HepG2 (cell line): ENCODE measurements at regions not wholly inside any gene's neighbourhood (a gene's known extent, or its start where the extent isn't known, plus 50 kb on each side); places are given as distances from the start of the nearest gene placed in this dataset.

ENCODE experiments used
- ATAC-seq: fragments of 200-7000 bp; cut with Tn5 transposase; 3 replicates; pipeline ENCODE4 v1.9.1; 2020; ENCODE audit warnings: mild to moderate bottlenecking, moderate library complexity
- BruUV-seq: library from RNA; stranded (reverse); fragments of 400-500 nt; replicated peaks from 2 replicates; lab custom pipeline; 2021; lab: Mats Ljungman, UMichigan
- CTCF ChIA-PET: fragments of 300-600 bp; formaldehyde crosslinking; extraction: SDS; loops from one replicate; lab custom pipeline; 2021; ENCODE audit warnings: low total read pairs, inconsistent platforms, low intra/inter-chr PET ratio; lab: Yijun Ruan, JAX
- POLR2A ChIA-PET: fragments of 350-600 bp; sonication (Branson Sonifier 250); formaldehyde crosslinking; loops from one replicate; lab custom pipeline; 2020; ENCODE audit warnings: antibody characterized with exemption, inconsistent platforms; lab: Yijun Ruan, JAX
- DNase-seq: peaks from one replicate; pipeline ENCODE4 v3.0.0-alpha.2; 2015; ENCODE audit warnings: low spot score
- FAIRE-seq: peaks from 3 replicates; lab custom pipeline; 2011; peaks lifted over from hg19 to GRCh38; lab: Jason Lieb, UNC
- H2AFZ ChIP-seq: one replicate; pipeline ENCODE4 v1.6.1; 2011; ENCODE audit warnings: low read length, inconsistent platforms
- H3K27ac ChIP-seq: fragments of 300-600 bp; 3 replicates; pipeline ENCODE4 v1.8.0; 2011; ENCODE audit warnings: mixed run types, mild to moderate bottlenecking, mixed read lengths, low read length, inconsistent platforms; ENCODE audit not compliant: insufficient read depth; ENCODE audit errors: extremely low read length
- H3K27me3 ChIP-seq, 2 experiments: fragments of 200-600 bp in 1 of 2; 2 replicates in 1 of 2; 3 replicates in 1 of 2; pipeline versions ENCODE4 v1.6.0 to v1.8.0; 2011; ENCODE audit warnings: low read length in 2 of 2, mild to moderate bottlenecking in 2 of 2, moderate library complexity in 2 of 2, inconsistent platforms in 1 of 2; ENCODE audit not compliant: insufficient read depth in 2 of 2, control insufficient read depth in 1 of 2
- H3K36me3 ChIP-seq, 2 experiments: fragments of 200-600 bp in 1 of 2; replicated peaks in 1 of 2; 2 replicates in 1 of 2; 3 replicates in 1 of 2; pipeline versions ENCODE4 v1.5.1 to v1.8.0; 2011; ENCODE audit warnings: low read length in 2 of 2, inconsistent platforms in 1 of 2; ENCODE audit not compliant: insufficient read depth in 2 of 2, control insufficient read depth in 1 of 2
- H3K4me1 ChIP-seq: 2 replicates; pipeline ENCODE4 v1.5.1; 2012; ENCODE audit warnings: low read length, inconsistent platforms; ENCODE audit not compliant: insufficient read depth
- H3K4me2 ChIP-seq: 2 replicates; pipeline ENCODE4 v1.6.0; 2011; ENCODE audit warnings: low read depth, low read length, inconsistent platforms
- H3K4me3 ChIP-seq, 3 experiments: fragments of 200-600 bp in 1 of 3; sonication (generic), shearing (Covaris generic) in 1 of 3; replicated peaks in 1 of 3; 2 replicates each; pipeline ENCODE4 v1.5.1; 2011 to 2016; ENCODE audit warnings: low read length in 3 of 3, inconsistent platforms in 2 of 3, low read depth in 2 of 3, mild to moderate bottlenecking in 2 of 3, control low read depth in 1 of 3, mixed read lengths in 1 of 3; ENCODE audit not compliant: insufficient read depth in 1 of 3
- H3K79me2 ChIP-seq: one replicate; pipeline ENCODE4 v1.6.1; 2011; ENCODE audit warnings: low read length, inconsistent platforms; ENCODE audit not compliant: insufficient read depth
- H3K9ac ChIP-seq: 2 replicates; pipeline ENCODE4 v1.6.0; 2011; ENCODE audit warnings: mild to moderate bottlenecking, low read depth, low read length, inconsistent platforms; ENCODE audit not compliant: insufficient read depth
- H3K9me3 ChIP-seq: 2 replicates; pipeline ENCODE4 v1.5.1; 2012; ENCODE audit warnings: mild to moderate bottlenecking, low read length
- H4K20me1 ChIP-seq: 2 replicates; pipeline ENCODE4 v1.6.0; 2011; ENCODE audit warnings: inconsistent platforms, mild to moderate bottlenecking, low read length, moderate library complexity; ENCODE audit not compliant: insufficient read depth
- FOSL2 ChIP-seq: sonication (generic); formaldehyde crosslinking; IDR thresholded peaks from 2 replicates; pipeline ENCODE4 v1.4.0; 2020; ENCODE audit warnings: missing genetic modification reagents
- MIER3 ChIP-seq: IDR thresholded peaks from 2 replicates; pipeline ENCODE4 v1.6.1; 2016; ENCODE audit warnings: missing compliant biosample characterization, borderline replicate concordance
- NBN ChIP-seq: fragments of 450-650 bp; conservative IDR thresholded peaks from 2 replicates; pipeline ENCODE4 v1.6.1; 2017
- RFX5 ChIP-seq: IDR thresholded peaks from 2 replicates; pipeline ENCODE4 v1.6.1; 2011; ENCODE audit warnings: low read depth, low read length, improper control_type of control experiment
- TBX2 ChIP-seq: sonication (generic); formaldehyde crosslinking; IDR thresholded peaks from 2 replicates; pipeline ENCODE4 v1.5.0; 2020; ENCODE audit warnings: missing genetic modification reagents, mild to moderate bottlenecking, borderline replicate concordance
- TIGD3 ChIP-seq: sonication (generic); formaldehyde crosslinking; IDR thresholded peaks from 2 replicates; pipeline ENCODE4 v1.5.1; 2020; ENCODE audit warnings: mild to moderate bottlenecking, missing genetic modification reagents, borderline replicate concordance
- TRIM24 ChIP-seq: sonication (generic); formaldehyde crosslinking; IDR thresholded peaks from 2 replicates; pipeline ENCODE4 v1.8.0; 2022; ENCODE audit warnings: mild to moderate bottlenecking, missing genetic modification reagents
- YY1 ChIP-seq: IDR thresholded peaks from 2 replicates; pipeline ENCODE4 v1.6.1; 2011; ENCODE audit warnings: low read length, low read depth, moderate library complexity, mild to moderate bottlenecking; ENCODE audit not compliant: insufficient read depth, insufficient replicate concordance
- ZNF562 ChIP-seq: sonication (generic); formaldehyde crosslinking; IDR thresholded peaks from 2 replicates; pipeline ENCODE4 v1.8.0; 2022; ENCODE audit warnings: missing genetic modification reagents, borderline replicate concordance
- ZNF629 ChIP-seq: sonication (generic); formaldehyde crosslinking; conservative IDR thresholded peaks from 2 replicates; pipeline ENCODE4 v1.5.0; 2020; ENCODE audit warnings: missing genetic modification reagents
- ZSCAN30 ChIP-seq: sonication (generic); formaldehyde crosslinking; IDR thresholded peaks from 2 replicates; pipeline ENCODE4 v1.5.0; 2020; ENCODE audit warnings: mild to moderate bottlenecking, missing genetic modification reagents
- WGBS: methylation state at CpG from one replicate; pipeline ENCODE4 v1.1.6; 2017; ENCODE audit warnings: low lambda C conversion rate; 5-methylcytosine and 5-hydroxymethylcytosine counted together
- in situ Hi-C: cut with HindIII; loops from 2 replicates; pipeline ENCODE4 v1.10.0; 2017; ENCODE audit warnings: low pct_unique_long_range_greater_than_20kb; ENCODE audit not compliant: extremely low pct_ligation_motif_present
- intact Hi-C: fragments of 100-400 bp; cut with micrococcal nuclease; formaldehyde crosslinking; loops from one replicate; pipeline ENCODE4 v1.10.0; 2022; ENCODE audit not compliant: unreplicated experiment

GRCh38 chr1:40915581-40915980, 53.4 kb upstream of the CITED4 start:
- Histone ChIP-seq H3K9me3 (no peaks in the 10 kb centered on the region), H3K27ac (no peak overlapping the region), H4K20me1 (no peaks in the 10 kb centered on the region), H3K4me1 (peaks cover 69% of the 10 kb centered on the region), H3K36me3 (no peaks in the 10 kb centered on the region), H3K4me3 (no peak overlapping the region), H3K27me3 (no peaks in the 10 kb centered on the region), H3K4me2 (0 out of 2 replicates have a peak overlapping the region, but pooled peaks have one; percentile 3), H3K9ac (no peak overlapping the region), H2AFZ (no peak overlapping the region), H3K79me2 (no peaks in the 10 kb centered on the region)
- no peak for FAIRE-seq
- intact Hi-C loops (no loop called here), in situ Hi-C loops (no loop called here)
- POLR2A ChIA-PET: interaction anchor here (1.0 to 1.7 kb wide), 3 partner anchors 29 to 53 kb away, joined by 4 to 7 read pairs (median 5); partner anchors contain the start of gene CITED4
- ATAC-seq: no peak
- BruUV-seq: no TSS peak
- WGBS: 79% methylated on average over 10 of the region's 10 CpGs
- DNase-seq: no peak
- TF ChIP-seq RFX5 (no peak), MIER3 (CRISPR knock-in tag) (no peak), TIGD3 (CRISPR knock-in tag) (no peak), YY1 (no peak), NBN (no peak)
- CTCF ChIA-PET: no interaction called here

- CTCF ChIA-PET: no interaction called here
- Histone ChIP-seq H3K4me2 (no peak overlapping the region), H3K79me2 (no peaks in the 10 kb centered on the region), H3K4me3 (no peak overlapping the region), H3K36me3 (no peaks in the 10 kb centered on the region)
- intact Hi-C loops: loop anchor here (2.0 kb wide), 1 partner anchor 27 kb away; no protein-coding TSS in a partner anchor
- POLR2A ChIA-PET: interaction anchor here (1.0 to 3.5 kb wide), 4 partner anchors 8 to 56 kb away, joined by 3 to 19 read pairs (median 4); partner anchors contain the start of gene CITED4
- no peak for FAIRE-seq
- TF ChIP-seq ZSCAN30 (CRISPR knock-in tag) (no peak), ZNF562 (CRISPR knock-in tag) (no peak), TRIM24 (CRISPR knock-in tag) (no peak), FOSL2 (CRISPR knock-in tag) (peak; percentile 51; the same call in 1 of the 2 replicates), ZNF629 (CRISPR knock-in tag) (0 out of 2 replicates have a peak, but pooled peaks have one; percentile 33), TBX2 (CRISPR knock-in tag) (0 out of 2 replicates have a peak, but pooled peaks have one; percentile 20)
- TF ChIP-seq, all 625 proteins: peak for 3
- no peaks in the 10 kb centered on the region for H3K27me3 ChIP-seq
- H3K9me3 ChIP-seq: no peaks in the 10 kb centered on the region
- in situ Hi-C loops: no loop called here
- peak overlapping the region; percentile 91 for H3K27ac ChIP-seq
- no TSS peak for BruUV-seq
- H4K20me1 ChIP-seq: no peaks in the 10 kb centered on the region
- ATAC-seq: no peak
- 65% methylated on average over 4 of the region's 6 CpGs for WGBS
- peak overlapping the region; percentile 25; the same call in 1 of the 2 replicates for H3K9ac ChIP-seq
- DNase-seq: no peak
- H3K4me1 ChIP-seq: peaks cover 84% of the 10 kb centered on the region
- H2AFZ ChIP-seq: no peak overlapping the region
These were observed 56.0 kb upstream of the CITED4 start for GRCh38 chr1:40917995-40918711.
